Vagina (tissue), 2 donors: ENCODE measurements at regions not wholly inside any gene's neighbourhood (a gene's known extent, or its start where the extent isn't known, plus 50 kb on each side); places are given as distances from the start of the nearest gene placed in this dataset.

Experiments
- DNase-seq, 2 donors: peaks; one replicate each; pipeline ENCODE4 v3.0.0-alpha.2; 2017; ENCODE audit errors: extremely low spot score in 2 of 2
- H3K27ac ChIP-seq: fragments of 200-600 bp; sonication (generic); one replicate; pipeline ENCODE4 v1.5.1; 2019
- H3K27me3 ChIP-seq: fragments of 200-600 bp; sonication (generic); one replicate; pipeline ENCODE4 v1.5.1; 2019
- H3K36me3 ChIP-seq, 2 donors: fragments of 200-600 bp; sonication (generic); one replicate each; pipeline ENCODE4 v1.5.1; 2017 to 2019
- H3K4me1 ChIP-seq: fragments of 200-600 bp; sonication (generic); one replicate; pipeline ENCODE4 v1.5.1; 2019
- H3K4me3 ChIP-seq, 2 donors: fragments of 200-600 bp; sonication (generic); 1 replicate in 1 of 2; 2 replicates in 1 of 2; pipeline ENCODE4 v1.5.1; 2016 to 2019
- H3K9me3 ChIP-seq: fragments of 200-600 bp; sonication (generic); one replicate; pipeline ENCODE4 v1.5.1; 2019
- POLR2A ChIP-seq, 2 donors: fragments of 450-650 bp; IDR thresholded peaks; one replicate each; pipeline ENCODE4 v1.6.1; 2017; ENCODE audit warnings: antibody characterized with exemption in 2 of 2, mild to moderate bottlenecking in 2 of 2, moderate library complexity in 2 of 2
- POLR2AphosphoS5 ChIP-seq, 2 donors: sonication (generic); formaldehyde crosslinking; IDR thresholded peaks; one replicate each; pipeline ENCODE4 v1.9.0; 2017; ENCODE audit warnings: antibody characterized with exemption in 2 of 2, mild to moderate bottlenecking in 2 of 2, low read depth in 1 of 2; ENCODE audit not compliant: insufficient read depth in 1 of 2
- intact Hi-C: fragments of 100-400 bp; cut with DNase I; formaldehyde crosslinking; loops from one replicate; pipeline ENCODE4 v1.15.1; 2023
- TF ChIP-seq, protein P1 (sequence below), 3 experiments: fragments of 450-650 bp in 2 of 3; fragments of 200-600 bp in 1 of 3; sonication (generic) in 1 of 3; IDR thresholded peaks; one replicate each; pipeline ENCODE4 v1.5.1; 2017 to 2019; ENCODE audit warnings: antibody characterized with exemption in 3 of 3, mild to moderate bottlenecking in 2 of 3, moderate library complexity in 2 of 3

DNA sequence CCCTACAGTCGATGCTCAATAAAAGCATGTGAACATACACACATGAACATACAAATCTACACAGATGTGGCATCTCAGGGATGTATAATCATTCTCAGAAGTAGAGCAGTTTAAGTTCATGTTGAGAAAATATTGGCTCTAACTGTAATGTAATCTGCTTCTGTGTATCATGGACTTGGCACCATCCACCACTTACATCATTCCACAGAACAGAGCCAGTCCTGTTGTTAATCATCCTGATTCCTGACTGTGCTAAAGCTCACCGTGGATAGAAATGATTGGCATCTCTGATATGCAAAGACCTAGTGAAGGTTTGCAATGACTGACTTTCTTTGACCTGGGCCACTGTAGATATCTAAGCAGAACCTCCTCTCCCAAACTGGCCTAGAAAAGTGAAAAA, 1141.3 kb downstream of the BCL11B start:
- Histone ChIP-seq H3K4me1 (no peaks in the 10 kb centered on the region), H3K27ac (no peak overlapping the region), H3K4me3 (no peak overlapping the region), H3K27me3 (no peaks in the 10 kb centered on the region), H3K9me3 (no peaks in the 10 kb centered on the region), H3K36me3 (no peaks in the 10 kb centered on the region)
- TF ChIP-seq POLR2AphosphoS5 (IDR thresholded peaks at IDR 0.05; ENCODE audit: insufficient read depth in 1 of 2, low read depth in 1 of 2) (no peak), POLR2A (IDR thresholded peaks at IDR 0.05) (no peak)
- TF ChIP-seq, protein P1, sequence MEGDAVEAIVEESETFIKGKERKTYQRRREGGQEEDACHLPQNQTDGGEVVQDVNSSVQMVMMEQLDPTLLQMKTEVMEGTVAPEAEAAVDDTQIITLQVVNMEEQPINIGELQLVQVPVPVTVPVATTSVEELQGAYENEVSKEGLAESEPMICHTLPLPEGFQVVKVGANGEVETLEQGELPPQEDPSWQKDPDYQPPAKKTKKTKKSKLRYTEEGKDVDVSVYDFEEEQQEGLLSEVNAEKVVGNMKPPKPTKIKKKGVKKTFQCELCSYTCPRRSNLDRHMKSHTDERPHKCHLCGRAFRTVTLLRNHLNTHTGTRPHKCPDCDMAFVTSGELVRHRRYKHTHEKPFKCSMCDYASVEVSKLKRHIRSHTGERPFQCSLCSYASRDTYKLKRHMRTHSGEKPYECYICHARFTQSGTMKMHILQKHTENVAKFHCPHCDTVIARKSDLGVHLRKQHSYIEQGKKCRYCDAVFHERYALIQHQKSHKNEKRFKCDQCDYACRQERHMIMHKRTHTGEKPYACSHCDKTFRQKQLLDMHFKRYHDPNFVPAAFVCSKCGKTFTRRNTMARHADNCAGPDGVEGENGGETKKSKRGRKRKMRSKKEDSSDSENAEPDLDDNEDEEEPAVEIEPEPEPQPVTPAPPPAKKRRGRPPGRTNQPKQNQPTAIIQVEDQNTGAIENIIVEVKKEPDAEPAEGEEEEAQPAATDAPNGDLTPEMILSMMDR (IDR thresholded peaks at IDR 0.05) = no peak
- intact Hi-C loops = no loop called here
- no peak for DNase-seq

DNA sequence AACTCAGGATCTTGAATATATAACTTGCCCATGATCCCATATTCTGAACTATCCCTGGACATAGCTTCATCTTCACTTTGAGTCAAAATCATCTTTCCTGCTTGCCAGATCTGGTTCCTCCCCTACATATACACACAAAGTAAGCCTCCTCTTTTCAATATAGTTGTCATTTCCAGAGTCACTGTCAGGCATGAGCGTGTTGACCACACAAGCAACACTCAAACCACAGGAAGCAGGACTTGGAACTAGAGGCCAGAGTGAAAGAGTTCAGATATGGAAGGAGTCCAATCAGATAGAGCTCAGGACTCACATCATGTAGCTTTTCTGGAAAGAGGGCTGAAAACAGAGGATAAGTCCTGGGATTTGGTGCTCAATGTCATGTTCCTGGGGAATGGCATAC, 1140.6 kb downstream of the BCL11B start:
- no peaks in the 10 kb centered on the region for H3K9me3 ChIP-seq
- no peak overlapping the region for H3K4me3 ChIP-seq
- no peaks in the 10 kb centered on the region for H3K27me3 ChIP-seq
- intact Hi-C loops = no loop called here
- DNase-seq = no peak
- TF ChIP-seq, protein P1 (IDR thresholded peaks at IDR 0.05) = no peak
- no peak for TF ChIP-seq POLR2A (IDR thresholded peaks at IDR 0.05)
- no peaks in the 10 kb centered on the region for H3K36me3 ChIP-seq
- no peak overlapping the region for H3K27ac ChIP-seq
- H3K4me1 ChIP-seq = no peaks in the 10 kb centered on the region

DNA sequence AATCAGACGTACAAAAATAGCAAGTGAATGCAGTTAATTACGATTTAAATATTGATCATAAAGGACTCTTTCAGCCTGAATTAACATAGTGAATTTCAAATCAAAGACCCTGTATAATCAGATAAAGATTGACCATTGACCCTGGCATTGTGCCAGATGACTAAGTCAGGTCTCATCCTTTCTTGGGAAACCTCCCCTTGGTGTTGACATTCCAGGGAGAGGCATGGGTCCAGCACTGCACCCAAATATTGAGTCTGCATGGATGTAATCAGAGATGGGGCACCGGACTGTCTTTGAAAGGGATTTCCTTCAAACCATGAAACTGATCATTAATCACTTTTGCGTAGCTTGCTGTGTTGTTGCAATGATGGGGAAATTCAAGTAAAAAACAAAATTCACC, 1138.2 kb downstream of the BCL11B start:
- Histone ChIP-seq H3K36me3 (no peaks in the 10 kb centered on the region), H3K27ac (no peak overlapping the region), H3K4me3 (no peak overlapping the region), H3K9me3 (no peaks in the 10 kb centered on the region), H3K27me3 (no peaks in the 10 kb centered on the region), H3K4me1 (no peaks in the 10 kb centered on the region)
- TF ChIP-seq POLR2AphosphoS5 (IDR thresholded peaks at IDR 0.05; ENCODE audit: insufficient read depth in 1 of 2, low read depth in 1 of 2) (no peak), POLR2A (IDR thresholded peaks at IDR 0.05) (no peak)
- TF ChIP-seq, protein P1 (IDR thresholded peaks at IDR 0.05) = no peak
- intact Hi-C loops = no loop called here
- DNase-seq = no peak

DNA sequence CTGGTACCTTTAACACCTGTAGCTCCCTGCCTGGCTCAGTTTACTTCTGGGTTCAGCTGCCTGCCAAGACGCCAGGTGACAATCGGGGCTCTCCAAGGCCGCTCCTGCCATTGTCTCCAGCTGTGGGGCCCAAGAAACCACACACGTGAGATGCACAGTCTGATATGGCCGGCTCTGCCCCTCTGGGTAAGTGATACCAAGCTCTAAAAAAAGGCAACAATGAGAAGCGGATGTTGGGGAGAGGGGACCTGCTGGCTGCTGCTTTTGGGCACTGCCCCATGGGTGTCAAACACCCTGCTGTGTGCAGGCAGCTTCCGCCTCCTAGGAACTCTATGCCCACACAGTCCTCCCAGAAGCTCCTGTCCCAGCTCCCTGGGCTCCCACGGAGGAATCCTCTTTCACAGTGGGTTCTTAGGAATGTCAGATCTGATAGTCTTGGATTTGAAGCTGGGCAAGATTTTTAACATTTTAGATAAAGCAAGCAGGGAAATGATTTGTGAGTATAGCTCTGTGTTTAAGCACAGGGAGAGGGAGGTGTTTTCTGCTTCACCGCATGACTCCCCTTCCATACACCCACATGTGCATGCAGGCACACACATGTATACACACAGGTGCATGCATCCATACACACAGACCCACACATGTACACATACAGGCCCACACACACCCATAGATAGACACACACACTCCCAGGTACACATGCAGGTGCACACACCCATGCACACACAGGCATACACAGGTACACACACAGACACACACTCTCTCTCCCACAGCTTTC, 1135.8 kb downstream of the BCL11B start:
- Histone ChIP-seq H3K27me3 (no peaks in the 10 kb centered on the region), H3K27ac (no peak overlapping the region), H3K36me3 (no peaks in the 10 kb centered on the region), H3K9me3 (no peaks in the 10 kb centered on the region), H3K4me3 (no peak overlapping the region), H3K4me1 (no peaks in the 10 kb centered on the region)
- intact Hi-C loops = no loop called here
- TF ChIP-seq POLR2A (IDR thresholded peaks at IDR 0.05) (no peak), POLR2AphosphoS5 (IDR thresholded peaks at IDR 0.05; ENCODE audit: insufficient read depth in 1 of 2, low read depth in 1 of 2) (no peak)
- TF ChIP-seq, protein P1 (IDR thresholded peaks at IDR 0.05) = no peak
- no peak for DNase-seq

DNA sequence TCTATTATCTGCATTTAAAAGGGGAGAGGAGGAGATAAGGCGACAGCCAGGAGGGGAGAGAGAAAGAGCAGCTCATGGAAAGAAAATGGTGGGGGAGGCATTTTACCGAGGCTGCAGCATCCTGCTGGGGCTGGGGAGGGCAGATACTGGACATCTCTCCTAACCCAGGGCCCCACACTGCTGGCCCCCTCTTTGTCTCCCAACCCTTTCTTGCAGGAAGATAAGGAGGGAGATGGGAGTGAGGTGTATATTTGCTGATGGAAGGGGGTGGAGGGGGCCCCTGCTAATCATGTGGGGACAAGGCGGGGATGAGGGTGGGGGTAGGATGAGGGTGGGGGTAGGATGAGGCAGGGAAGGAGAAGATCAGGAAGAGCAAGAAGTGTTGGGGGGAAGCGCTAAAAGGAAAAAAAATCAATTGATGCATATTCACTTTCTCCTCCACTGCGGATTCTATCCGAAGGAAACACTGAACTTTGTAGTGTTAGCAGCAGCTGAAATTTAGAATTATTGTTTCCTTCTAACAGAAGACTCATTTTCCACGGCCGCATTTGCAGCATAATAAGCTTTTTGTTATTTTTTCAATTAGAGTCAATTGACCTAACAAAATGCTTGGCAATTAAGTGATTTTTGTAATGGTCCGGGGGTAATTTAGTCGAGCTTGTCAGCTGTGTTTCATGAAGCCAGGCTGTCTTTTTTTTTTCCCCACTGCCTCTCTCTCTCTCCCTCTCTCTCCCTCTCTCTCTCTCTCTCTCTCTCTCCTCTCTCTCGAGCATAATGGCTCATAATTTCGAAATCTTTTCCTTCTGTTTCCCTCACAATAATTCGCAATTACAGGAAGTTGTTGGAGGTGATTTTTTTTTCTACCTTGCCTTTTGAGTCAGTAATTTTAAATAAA, 1134.6 kb downstream of the BCL11B start:
- Histone ChIP-seq H3K36me3 (no peaks in the 10 kb centered on the region), H3K4me3 (no peak overlapping the region), H3K27me3 (no peaks in the 10 kb centered on the region), H3K4me1 (no peaks in the 10 kb centered on the region), H3K9me3 (no peaks in the 10 kb centered on the region), H3K27ac (no peak overlapping the region)
- DNase-seq = no peak
- TF ChIP-seq POLR2A (IDR thresholded peaks at IDR 0.05) (no peak), POLR2AphosphoS5 (IDR thresholded peaks at IDR 0.05; ENCODE audit: insufficient read depth in 1 of 2, low read depth in 1 of 2) (no peak)
- TF ChIP-seq, protein P1 (IDR thresholded peaks at IDR 0.05) = no peak
- intact Hi-C loops = no loop called here
